ENCODE measurements at regions not wholly inside any gene's neighbourhood (a gene's known extent, or its start where the extent isn't known, plus 50 kb on each side); places are given as distances from the start of the nearest gene placed in this dataset.
A peak's percentile ranks its signal among the peaks of the same experiment; 100 is the strongest.
"Not testable (repeated sequence)": the region's sequence is repeated elsewhere in the genome, so short reads cannot be mapped to it uniquely, and the experiment has no call there.

DNA sequence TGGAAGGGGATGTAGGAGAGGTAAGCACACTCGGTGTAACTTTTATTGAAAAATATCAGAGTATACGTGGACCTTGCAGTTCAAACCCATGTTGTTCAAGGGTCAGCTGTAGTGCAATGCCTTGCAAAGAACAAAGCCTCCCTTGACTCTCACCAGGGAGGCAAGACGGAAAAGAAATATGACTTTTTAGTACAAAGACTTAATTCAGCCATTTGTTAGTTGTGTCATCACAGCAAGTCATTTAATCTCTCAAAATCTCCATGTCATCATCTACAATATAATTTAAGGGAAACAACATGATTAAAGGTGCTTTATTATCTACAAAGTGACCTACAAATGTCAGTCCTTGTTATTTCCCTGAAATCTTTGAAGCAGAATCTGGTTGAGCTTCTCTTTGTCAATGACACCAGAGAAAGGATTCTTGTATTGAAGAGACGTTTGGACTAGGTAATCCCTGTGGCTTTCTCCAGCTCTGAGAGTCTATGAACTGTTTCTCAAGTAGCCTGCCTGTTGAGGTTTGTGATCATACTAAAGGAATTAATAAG is 502.8 kb downstream of the REEP3 start:
- Mint-ChIP-seq H3K4me3 (no peak overlapping the region), H3K9me3 (no peaks in the 10 kb centered on the region), H3K27ac (no peak overlapping the region), H3K4me1 (no peaks in the 10 kb centered on the region), H3K36me3 (ENCODE audit: low read depth) (no peaks in the 10 kb centered on the region), H3K27me3 (no peaks in the 10 kb centered on the region)
- ChIA-PET CTCF (no interaction called here), POLR2A (no interaction called here)
- no peak for DNase-seq

- ChIA-PET POLR2A (no interaction called here), CTCF (no interaction called here)
- Mint-ChIP-seq H3K27ac (no peak overlapping the region), H3K4me3 (no peak overlapping the region), H3K36me3 (ENCODE audit: low read depth) (no peaks in the 10 kb centered on the region), H3K4me1 (no peaks in the 10 kb centered on the region), H3K9me3 (no peaks in the 10 kb centered on the region), H3K27me3 (peaks cover 3% of the 10 kb centered on the region)
- DNase-seq, result no peak
Measured at GRCh38 chr10:64033711-64034110, 512.5 kb downstream of the REEP3 start.

GRCh38 chr10:64036321-64036930 is 515.2 kb downstream of the REEP3 start:
- no peaks in the 10 kb centered on the region for H3K36me3 Mint-ChIP-seq (ENCODE audit: low read depth)

DNA sequence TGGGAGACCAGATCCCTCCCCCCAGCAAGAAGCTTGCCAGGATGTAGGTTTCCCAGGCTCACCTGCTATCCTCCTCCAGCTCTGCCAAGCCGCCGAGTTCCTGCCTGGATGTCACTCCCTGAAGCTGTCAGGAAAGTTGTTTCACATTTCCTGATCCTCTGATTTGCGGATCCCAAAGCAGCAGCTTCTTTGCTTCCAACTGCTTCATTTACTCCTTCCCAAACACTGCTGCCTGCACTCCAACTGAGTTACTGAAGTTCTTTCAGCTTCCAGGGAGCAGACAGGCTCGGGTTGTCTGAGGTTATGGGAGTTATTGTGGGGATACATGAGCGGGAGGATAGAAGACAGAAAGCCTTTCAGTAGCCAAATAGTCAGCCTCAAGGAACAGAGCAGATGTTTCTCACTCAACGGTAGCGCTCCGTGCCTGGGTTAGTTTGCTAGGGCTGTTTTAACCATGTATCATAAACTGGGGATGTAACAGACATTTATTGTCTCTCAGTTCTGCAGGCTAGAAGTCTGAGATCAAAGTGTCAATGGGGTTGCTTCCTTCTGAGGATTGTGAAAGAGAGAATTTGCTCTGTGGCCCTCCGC is 516.0 kb downstream of the REEP3 start:
- Mint-ChIP-seq H3K9me3 (no peaks in the 10 kb centered on the region), H3K27ac (no peak overlapping the region), H3K4me1 (peaks cover 6% of the 10 kb centered on the region), H3K27me3 (peaks cover 6% of the 10 kb centered on the region), H3K36me3 (ENCODE audit: low read depth) (no peaks in the 10 kb centered on the region), H3K4me3 (no peak overlapping the region)
- ChIA-PET CTCF (no interaction called here), POLR2A (no interaction called here)
- no peak for DNase-seq

More at GRCh38 chr10:64036321-64036930, 515.2 kb downstream of the REEP3 start:
- ChIA-PET CTCF (no interaction called here), POLR2A (no interaction called here)
- H3K27ac Mint-ChIP-seq, result no peak overlapping the region
- no peaks in the 10 kb centered on the region for H3K9me3 Mint-ChIP-seq
- DNase-seq, result no peak
- H3K27me3 Mint-ChIP-seq, result peaks cover 6% of the 10 kb centered on the region
- no peak overlapping the region for H3K4me3 Mint-ChIP-seq
- H3K4me1 Mint-ChIP-seq, result peaks cover 6% of the 10 kb centered on the region

- no peak overlapping the region for H3K27ac Mint-ChIP-seq
- H3K36me3 Mint-ChIP-seq (ENCODE audit: low read depth), result no peaks in the 10 kb centered on the region
- peaks cover 8% of the 10 kb centered on the region for H3K4me1 Mint-ChIP-seq
- ChIA-PET POLR2A (no interaction called here), CTCF (no interaction called here)
- DNase-seq, result no peak
- no peak overlapping the region for H3K4me3 Mint-ChIP-seq
- H3K9me3 Mint-ChIP-seq, result no peaks in the 10 kb centered on the region
- H3K27me3 Mint-ChIP-seq, result peaks cover 6% of the 10 kb centered on the region
Measured at GRCh38 chr10:64038107-64038506, 516.9 kb downstream of the REEP3 start.

GRCh38 chr10:64039198-64039597 is 518.0 kb downstream of the REEP3 start:
- Mint-ChIP-seq H3K27me3 (peaks cover 6% of the 10 kb centered on the region), H3K4me1 (peaks cover 8% of the 10 kb centered on the region)
- CTCF ChIA-PET, result no interaction called here

DNA sequence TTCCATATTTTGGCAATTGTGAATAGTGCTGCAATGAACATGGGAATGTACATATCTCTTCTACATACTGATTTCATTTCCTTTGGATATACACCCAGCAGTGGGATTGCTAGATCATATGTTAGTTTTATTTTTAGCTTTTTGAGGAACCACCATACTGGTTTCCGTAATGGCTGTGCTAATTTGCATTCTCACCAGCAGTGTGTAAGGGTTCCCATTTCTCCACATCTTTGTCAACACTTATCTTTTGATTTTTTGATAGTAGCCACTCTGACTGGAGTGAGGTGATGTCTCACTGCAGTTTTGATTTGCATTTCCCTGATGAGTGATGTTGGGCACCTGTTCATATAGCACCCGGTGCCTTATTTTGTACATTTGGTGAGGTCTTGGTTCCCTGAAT is 519.6 kb downstream of the REEP3 start:
- Mint-ChIP-seq H3K4me3 (no peak overlapping the region), H3K4me1 (peaks cover 8% of the 10 kb centered on the region), H3K9me3 (no peaks in the 10 kb centered on the region), H3K27ac (no peak overlapping the region), H3K27me3 (peaks cover 6% of the 10 kb centered on the region), H3K36me3 (ENCODE audit: low read depth) (no peaks in the 10 kb centered on the region)
- ChIA-PET CTCF (interaction anchor here (1.2 to 1.5 kb wide), 3 partner anchors 8 to 13 kb away, joined by 3 to 7 read pairs (median 4); no protein-coding TSS in a partner anchor), POLR2A (no interaction called here)
- no peak for DNase-seq

More at GRCh38 chr10:64039198-64039597, 518.0 kb downstream of the REEP3 start:
- Mint-ChIP-seq H3K27ac (no peak overlapping the region), H3K4me3 (no peak overlapping the region), H3K9me3 (no peaks in the 10 kb centered on the region), H3K36me3 (ENCODE audit: low read depth) (no peaks in the 10 kb centered on the region)
- POLR2A ChIA-PET, result no interaction called here
- no peak for DNase-seq

DNA sequence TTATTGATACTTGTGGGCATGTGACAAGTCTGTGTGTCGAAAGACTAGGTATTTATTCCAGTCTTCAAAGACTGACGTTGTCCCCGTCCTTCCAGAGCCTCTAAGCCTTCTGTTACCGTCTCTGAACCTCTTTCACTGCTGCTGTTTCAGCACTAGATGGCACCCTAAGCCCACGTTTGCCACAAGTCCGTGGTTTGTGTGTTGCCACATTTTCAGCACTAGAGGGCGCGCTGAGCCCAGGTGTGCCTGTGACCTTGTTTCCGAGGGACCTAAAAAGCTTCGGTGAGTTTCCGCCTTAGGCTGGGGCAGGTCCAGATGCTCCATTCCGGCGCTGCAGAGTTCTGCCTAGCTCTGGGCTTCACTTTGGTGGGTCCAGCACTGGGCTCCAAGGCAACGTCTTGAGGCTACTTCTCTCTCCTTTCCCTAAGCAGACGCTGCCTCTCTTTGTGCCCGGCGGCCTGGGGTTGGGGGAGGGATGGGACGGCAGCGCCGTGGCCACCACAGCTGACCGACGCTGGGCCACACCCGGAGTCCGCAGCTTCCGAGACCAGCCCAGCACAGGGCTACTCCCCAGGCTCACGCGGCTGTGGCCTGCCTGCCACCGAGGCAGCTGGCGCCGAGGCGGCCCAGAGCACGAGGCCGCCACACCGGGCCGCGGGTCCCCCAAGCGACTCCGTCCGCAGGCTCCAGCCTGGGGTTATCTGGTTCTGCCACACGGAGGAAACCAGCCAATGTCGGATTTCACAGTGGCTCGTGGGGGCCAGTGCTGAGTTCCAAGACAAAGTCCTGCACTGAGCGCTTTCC is 520.2 kb downstream of the REEP3 start:
- peaks cover 5% of the 10 kb centered on the region for H3K27me3 Mint-ChIP-seq

DNA sequence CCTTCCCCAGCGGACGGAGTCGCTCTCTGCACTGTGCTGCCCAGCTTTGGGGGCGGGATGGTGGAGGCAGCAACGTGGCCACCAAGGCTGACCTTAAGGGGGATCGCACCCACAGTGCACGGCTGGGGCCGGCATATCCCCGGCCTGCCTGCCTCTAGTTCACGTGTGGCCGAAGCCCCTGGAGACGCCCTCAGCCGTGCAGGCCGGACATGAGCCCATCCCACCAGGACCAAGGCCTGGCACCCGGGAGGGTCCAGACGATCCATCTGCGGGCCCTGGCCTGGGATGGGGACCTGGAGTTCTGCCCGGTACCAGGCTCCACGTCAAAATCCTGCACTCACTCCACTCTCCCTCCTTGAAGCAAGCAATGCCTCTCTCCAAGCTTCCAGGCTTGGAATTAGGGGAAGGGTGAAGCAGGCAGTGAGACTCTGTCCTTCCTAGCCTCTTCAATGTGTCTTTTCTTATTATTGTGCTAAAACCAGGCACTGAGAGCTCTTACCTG is 520.8 kb downstream of the REEP3 start:
- Mint-ChIP-seq H3K4me3 (no peak overlapping the region), H3K27ac (no peak overlapping the region), H3K4me1 (peaks cover 8% of the 10 kb centered on the region), H3K36me3 (ENCODE audit: low read depth) (no peaks in the 10 kb centered on the region), H3K27me3 (peaks cover 3% of the 10 kb centered on the region), H3K9me3 (no peaks in the 10 kb centered on the region)
- ChIA-PET POLR2A (no interaction called here), CTCF (interaction anchor here (0.8 to 1.4 kb wide), 3 partner anchors 9 to 22 kb away, joined by 3 to 7 read pairs (median 3); no protein-coding TSS in a partner anchor)
- DNase-seq, result no peak

More for the DNA sequence above, 520.2 kb downstream of the REEP3 start:
- Mint-ChIP-seq H3K27ac (no peak overlapping the region), H3K36me3 (ENCODE audit: low read depth) (no peaks in the 10 kb centered on the region), H3K4me3 (peak overlapping the region; percentile 38), H3K4me1 (peaks cover 8% of the 10 kb centered on the region), H3K9me3 (no peaks in the 10 kb centered on the region)
- ChIA-PET POLR2A (no interaction called here), CTCF (interaction anchor here (0.8 to 1.5 kb wide), 4 partner anchors 9 to 23 kb away, joined by 3 to 7 read pairs (median 3); no protein-coding TSS in a partner anchor)
- DNase-seq, result peak; percentile 89

DNA sequence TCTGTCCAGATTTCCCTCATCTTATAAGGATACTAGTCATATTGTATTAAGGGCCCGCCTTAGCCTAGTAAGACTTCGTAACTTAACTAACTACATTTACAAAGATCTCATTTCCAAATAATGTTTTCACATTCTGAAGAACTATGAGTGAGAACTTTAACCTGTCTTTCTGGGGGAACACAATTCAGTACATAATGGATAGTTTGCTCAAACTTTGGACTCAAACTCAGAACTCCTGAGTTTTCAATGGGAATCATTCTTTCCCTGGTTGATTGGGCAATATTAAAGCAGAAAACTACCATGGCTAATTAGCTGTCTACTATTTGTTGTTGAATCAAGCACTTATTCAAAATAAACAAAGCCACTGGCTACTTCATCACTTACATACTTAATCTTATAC is 522.9 kb downstream of the REEP3 start:
- CTCF ChIA-PET, result no interaction called here
- peaks cover 8% of the 10 kb centered on the region for H3K4me1 Mint-ChIP-seq
- DNase-seq, result no peak
- no peak overlapping the region for H3K27ac Mint-ChIP-seq
- H3K36me3 Mint-ChIP-seq (ENCODE audit: low read depth), result no peaks in the 10 kb centered on the region
- POLR2A ChIA-PET, result no interaction called here
- H3K9me3 Mint-ChIP-seq, result no peaks in the 10 kb centered on the region
- peaks cover 13% of the 10 kb centered on the region for H3K27me3 Mint-ChIP-seq
- H3K4me3 Mint-ChIP-seq, result no peak overlapping the region

- POLR2A ChIA-PET; DNase-seq; H3K36me3 Mint-ChIP-seq (ENCODE audit: low read depth): not testable (repeated sequence)
Measured at GRCh38 chr10:64044957-64045632, 523.9 kb downstream of the REEP3 start.

GRCh38 chr10:64054392-64054791 is 533.2 kb downstream of the REEP3 start:
- ChIA-PET POLR2A (no interaction called here), CTCF (interaction anchor here (1.2 kb wide), 1 partner anchor 13 kb away, joined by 3 read pairs; no protein-coding TSS in a partner anchor)
- Mint-ChIP-seq H3K9me3 (no peaks in the 10 kb centered on the region), H3K27ac (no peak overlapping the region), H3K36me3 (ENCODE audit: low read depth) (no peaks in the 10 kb centered on the region), H3K27me3 (peaks cover 5% of the 10 kb centered on the region), H3K4me1 (no peaks in the 10 kb centered on the region), H3K4me3 (no peak overlapping the region)
- DNase-seq, result no peak

More at GRCh38 chr10:64044957-64045632, 523.9 kb downstream of the REEP3 start:
- H3K9me3 Mint-ChIP-seq, H3K4me3 Mint-ChIP-seq, H3K27ac Mint-ChIP-seq, CTCF ChIA-PET, H3K27me3 Mint-ChIP-seq, H3K4me1 Mint-ChIP-seq: not testable (repeated sequence)
